ENCODE measurements at regions not wholly inside any gene's neighbourhood (a gene's known extent, or its start where the extent isn't known, plus 50 kb on each side); places are given as distances from the start of the nearest gene placed in this dataset.
"Not testable (repeated sequence)": the region's sequence is repeated elsewhere in the genome, so short reads cannot be mapped to it uniquely, and the experiment has no call there.

DNA sequence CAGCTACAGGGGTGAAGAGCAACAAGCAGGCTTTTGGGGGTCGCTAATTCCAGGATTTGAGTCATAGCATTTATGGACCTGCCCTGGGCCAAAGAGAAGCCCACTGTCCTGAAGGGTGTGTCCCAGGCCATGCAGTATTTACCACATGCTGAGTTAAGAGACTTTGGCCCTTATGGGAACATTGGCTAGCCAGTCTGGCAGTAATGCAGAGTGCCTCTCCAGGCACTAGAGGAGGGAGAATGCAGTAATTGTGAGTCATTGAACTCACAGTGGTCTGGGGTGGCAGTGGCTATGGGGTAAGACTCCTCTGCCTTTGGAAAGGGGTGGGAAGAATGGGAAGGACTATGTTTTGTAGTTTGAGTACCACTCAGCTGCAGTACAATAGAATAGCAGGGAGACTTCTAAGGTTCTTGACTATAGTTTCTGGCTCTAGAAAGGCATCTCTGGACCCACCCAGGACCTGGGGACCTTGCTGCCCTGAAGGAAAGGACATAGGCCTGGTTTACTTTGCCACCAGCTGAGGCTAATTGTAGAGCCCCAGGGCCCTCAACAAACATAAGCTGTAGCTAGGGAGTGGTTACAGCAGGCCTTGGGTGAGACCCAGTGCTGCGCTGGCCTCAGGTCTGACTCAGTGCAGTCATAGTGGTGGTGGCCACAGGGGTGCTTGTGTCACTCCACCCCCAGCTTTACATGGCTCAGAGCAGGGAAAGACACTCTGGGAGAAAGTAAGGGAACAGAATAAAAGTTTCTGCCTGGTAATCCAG, 520.9 kb downstream of the HTR1B start:
- no peak for DNase-seq

DNA sequence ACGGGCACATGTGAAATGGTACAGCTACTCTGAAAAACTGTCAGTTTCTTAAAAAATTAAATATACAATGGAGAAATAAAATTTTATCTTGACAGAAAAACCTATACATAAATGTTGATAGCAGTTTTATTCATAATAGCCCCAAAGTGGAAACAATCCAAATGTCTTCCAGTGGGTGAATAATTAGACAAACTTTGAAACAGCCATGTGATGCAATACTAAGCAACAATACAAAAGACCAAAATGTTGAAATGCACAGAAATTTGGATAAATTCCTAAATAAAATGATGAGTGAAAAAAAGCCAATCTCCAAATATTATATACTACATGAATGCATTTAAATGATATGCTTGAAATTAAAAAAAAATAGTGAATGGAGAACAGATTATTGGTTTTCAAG, 523.1 kb downstream of the HTR1B start:
- DNase-seq, result no peak

DNA sequence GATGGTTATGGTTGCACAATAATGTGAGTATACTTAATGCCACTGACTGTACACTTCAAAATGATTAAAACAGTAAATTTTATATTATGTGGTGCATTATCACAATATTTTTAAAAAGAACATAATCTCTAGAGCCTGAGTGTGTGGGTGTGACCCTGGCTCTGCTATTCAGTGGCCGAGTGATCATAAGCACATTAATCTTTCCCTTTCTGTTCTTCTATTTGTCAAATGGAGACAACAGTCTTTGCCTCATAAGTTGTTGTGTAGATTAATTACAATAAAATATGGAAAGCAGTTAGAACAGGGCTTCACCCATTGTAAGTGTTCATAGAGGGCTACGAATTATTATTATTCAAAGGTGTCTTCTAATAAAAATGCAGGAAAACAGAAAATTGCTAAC, 548.6 kb downstream of the HTR1B start:
- DNase-seq, result no peak

DNA sequence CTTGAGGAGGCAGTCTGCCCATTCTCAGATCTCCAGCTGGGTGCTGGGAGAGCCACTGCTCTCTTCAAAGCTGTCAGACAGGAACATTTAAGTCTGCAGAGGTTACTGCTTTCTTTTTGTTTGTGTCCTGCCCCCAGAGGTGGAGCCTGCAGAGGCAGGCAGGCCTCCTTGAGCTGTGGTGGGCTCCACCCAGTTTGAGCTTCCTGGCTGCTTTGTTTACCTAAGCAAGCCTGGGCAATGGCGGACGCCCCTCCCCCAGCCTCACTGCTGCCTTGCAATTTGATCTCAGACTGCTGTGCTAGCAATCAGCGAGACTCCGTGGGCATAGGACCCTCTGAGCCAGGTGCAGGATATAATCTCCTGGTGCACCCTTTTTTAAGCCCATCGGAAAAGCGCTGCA, 557.8 kb downstream of the HTR1B start:
- not testable (repeated sequence) for DNase-seq

DNA sequence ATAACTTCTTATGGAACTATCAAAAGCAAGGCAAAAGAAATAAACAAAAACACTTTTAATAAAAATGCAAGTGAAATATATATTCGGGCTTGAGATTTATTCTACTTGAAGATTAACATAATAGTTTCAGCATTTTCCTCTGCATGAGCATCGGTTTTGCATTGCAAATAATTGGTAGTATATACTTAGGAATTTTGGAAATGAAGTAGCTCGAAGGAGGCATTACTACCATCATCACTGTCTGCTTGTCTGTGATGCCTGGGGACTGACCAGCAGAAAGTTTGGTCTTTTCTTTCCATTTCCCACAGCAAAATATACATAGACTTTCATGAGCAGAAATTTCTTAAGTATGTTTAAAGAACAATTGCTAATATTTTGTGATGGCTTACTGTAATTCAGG, 570.7 kb downstream of the HTR1B start:
- no peak for DNase-seq

DNA sequence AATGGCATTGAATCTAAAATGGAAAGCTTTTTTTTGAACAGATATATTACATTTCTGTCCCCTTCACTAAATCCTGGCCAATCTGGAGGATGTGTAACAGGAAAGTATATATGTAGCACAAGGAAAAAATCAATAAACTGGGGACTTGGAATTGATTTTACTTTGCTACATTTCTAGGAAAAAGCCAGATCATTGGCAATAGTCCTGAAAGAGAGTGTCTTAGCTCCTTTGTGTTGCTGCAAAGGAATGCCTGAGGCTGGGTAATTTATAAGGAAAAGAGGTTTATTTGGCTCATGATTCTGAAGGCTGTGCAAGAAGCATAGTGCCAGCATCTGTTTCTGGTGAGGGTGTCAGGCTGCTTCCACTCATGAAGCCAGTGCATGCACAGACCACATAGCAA, 574.9 kb downstream of the HTR1B start:
- DNase-seq, result no peak

DNA sequence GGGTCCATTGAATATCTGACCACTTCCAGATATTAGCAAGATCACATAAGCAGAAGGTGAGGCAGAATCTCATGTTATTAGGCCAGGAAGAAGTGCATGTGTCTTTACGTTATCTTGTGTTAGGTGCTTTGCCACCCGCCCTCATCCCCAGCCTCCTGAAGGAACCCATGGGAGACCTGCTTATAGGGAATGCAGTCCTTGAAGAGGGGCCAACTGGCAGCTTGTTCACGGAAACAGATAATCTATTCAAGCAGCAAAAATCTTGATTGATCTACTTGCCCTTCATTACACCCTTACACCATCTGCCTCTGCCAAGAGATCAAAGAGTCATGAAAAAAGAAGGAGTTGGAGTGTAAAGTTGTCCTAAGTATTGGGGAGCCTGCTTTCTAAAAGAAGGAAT, 576.4 kb downstream of the HTR1B start:
- no peak for DNase-seq

DNA sequence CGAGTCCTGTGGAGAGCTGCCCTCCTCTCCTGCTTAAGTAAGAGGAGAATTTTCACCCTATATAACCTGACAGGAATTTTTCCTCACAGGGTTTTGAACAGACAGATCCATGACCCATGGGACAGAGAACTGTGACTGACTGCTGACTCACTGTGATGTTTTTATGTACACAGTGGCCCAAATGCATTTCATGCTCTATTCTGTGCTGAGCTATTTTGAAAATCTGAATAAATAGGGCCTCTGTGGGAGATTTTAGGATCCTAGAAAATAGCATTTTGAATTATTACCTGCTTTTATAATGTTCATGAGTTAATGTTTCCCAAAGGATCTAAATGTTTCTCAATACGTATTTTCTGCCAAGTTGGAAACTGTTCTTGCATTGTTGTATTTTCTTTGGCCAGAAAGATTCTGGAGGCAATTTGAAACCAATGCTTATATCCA, 577.4 kb downstream of the HTR1B start:
- no peak for DNase-seq

DNA sequence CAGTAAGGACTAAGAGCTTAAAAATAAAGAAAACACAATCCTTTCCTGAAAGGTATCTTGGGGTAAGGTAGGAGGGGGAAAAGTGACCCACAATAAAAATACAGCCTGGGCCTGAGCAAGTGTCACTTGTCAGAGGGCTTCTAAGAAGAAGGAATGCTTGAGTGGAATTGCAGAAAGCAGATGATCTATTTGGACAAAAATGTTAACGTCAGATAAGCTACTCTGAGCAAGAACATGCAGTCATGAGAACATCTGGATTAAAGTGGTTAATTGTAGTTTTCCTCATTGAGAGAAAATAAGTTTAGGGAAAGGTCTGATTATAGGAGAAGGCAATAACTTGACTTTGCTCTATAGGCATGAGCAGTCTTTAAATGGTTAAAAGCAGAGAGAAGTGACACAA, 581.9 kb downstream of the HTR1B start:
- no peak for DNase-seq

DNA sequence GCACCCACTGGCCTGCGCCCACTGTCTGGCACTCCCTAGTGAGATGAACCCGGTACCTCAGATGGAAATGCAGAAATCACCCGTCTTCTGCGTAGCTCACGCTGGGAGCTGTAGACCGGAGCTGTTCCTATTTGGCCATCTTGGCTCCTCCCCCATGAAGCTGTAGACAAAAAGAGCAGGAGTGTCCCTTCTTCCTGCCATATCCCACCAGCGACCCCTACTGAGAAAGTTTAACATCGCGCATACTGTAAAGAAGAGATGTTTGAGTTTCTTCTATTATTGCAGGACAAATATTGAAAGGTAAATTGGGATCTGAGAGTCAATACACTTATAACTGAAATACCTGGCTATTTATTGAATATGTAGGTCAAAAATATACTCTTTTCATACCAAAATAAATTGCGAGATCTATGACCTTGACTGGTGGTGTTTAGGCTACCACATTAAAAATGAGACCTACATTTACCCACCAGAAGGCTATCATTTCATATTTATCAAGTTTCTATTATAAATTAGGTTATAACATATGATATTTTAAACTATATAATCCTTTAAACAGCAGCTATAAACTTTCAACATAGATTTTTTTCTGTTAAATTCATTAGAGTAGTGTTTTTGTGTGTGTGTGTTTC, 586.3 kb downstream of the HTR1B start:
- peak; percentile 81 for DNase-seq

DNA sequence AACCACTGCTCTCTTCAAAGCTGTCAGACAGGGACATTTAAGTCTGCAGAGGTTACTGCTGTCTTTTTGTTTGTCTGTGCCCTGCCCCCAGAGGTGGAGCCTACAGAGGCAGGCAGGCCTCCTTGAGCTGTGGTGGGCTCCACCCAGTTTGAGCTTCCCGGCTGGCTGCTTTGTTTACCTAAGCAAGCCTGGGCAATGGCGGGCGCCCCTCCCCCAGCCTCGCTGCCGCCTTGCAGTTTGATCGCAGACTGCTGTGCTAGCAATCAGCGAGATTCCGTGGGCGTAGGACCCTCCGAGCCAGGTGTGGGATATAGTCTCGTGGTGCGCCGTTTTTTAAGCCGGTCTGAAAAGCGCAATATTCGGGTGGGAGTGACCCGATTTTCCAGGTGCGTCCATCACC, 586.9 kb downstream of the HTR1B start:
- DNase-seq, result not testable (repeated sequence)

DNA sequence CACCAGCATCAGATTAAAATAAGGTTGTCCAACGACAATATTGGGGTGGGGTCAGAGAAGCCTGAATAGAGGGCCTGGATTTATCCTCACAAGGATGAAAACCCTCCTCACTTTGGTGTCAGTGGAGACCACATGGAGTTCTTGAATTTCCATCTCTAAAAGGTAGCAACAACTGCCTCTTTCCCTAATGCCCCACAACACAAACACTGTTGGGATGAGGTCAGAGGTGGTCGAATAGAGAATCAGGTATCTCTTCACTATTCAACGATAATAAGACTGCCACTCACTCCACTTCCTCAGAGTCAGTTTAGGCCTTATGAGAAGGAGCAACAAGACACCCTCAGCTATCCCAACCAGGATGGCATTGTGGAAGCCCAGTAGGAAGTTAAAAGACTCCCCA, 596.1 kb downstream of the HTR1B start:
- DNase-seq, result no peak

DNA sequence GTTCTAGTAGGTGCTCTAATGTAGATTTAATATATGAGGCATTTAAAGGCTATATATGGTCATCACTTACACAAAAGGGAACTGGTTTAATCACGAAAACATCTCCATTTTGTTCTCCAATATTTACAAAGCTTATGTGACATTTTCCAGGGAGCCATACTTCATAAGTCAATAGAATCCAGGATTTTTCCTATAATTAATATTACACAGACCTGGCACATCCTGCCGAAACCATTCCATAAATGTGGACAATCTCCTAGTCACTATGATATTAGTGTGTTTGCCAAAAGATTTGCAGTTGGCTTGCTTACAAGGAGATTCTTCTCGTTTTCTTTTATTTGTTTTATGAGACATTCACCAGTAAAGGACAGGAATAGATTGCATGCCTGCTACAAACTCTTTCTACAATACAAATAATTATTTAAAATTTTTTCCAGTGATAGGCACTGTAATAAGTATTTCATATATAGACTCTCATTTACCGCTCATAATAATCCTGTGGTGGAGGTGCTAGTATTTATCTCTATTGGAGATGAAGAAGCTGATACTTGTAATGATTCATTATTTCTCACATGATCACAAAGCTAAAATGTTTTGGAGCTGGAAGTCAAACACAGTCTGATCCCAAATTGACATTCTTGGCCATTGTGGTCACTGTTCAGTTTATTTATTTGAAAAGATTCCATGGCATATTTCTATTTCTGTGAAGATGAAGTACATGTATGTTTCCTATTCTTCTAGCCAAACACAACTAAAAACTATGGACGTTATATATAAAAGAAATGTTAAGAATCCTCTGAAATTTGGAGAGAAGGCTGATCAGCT, 597.0 kb downstream of the HTR1B start:
- no peak for DNase-seq

DNA sequence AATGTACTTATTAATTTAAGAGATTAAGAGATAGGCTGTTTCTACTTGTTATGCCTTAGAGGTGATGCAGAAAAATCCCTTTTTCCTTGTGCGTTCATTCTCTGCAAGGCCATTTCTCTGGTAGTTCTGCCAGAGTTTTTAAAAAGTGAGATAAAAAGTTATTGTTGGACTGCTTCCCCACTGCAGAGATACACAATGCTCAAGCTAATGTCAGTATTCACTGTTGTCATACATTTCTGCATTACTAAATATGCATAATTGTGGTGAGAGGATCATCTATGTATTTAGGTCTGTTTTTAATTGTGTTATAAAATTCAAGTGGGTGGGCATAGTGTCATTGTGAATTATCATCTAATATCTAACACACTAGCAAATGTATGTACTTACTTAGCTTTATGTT, 600.4 kb downstream of the HTR1B start:
- DNase-seq, result no peak

DNA sequence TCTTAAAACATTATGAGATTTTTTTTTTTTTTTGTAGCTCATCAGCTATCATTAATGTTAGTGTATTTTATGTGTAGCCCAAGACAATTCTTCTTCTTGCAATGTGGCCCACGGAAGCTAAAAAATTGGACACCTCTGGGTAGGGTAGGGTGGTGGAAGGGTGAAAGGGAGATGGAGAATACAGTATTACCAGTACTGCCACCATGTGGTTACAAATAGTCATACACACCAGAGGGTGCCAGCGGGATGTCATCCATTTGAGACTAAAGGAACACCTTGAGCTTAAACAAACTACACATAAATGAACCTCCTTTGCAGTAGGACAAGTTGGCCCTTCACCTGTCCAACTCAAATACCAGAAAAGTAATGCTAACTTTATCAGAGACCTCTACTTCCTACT, 601.9 kb downstream of the HTR1B start:
- DNase-seq, result no peak

DNA sequence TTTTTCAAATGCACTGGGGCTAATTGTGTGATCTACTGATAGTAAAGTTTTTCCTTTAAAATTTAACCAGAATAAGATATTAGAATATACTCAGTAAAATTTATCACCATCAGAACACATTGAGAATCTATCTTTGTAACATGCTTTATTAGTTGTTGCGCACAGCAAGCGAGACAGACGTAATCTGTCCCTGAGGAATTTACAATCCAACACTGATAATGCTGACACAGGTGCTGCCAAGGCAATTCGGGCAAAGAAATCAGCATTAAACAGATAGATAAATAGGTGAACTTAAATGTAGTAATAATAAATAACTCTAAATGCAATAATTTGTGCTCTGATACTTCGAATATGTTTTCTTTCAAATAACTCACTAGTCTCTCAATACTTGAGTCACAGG, 607.2 kb downstream of the HTR1B start:
- DNase-seq, result no peak

DNA sequence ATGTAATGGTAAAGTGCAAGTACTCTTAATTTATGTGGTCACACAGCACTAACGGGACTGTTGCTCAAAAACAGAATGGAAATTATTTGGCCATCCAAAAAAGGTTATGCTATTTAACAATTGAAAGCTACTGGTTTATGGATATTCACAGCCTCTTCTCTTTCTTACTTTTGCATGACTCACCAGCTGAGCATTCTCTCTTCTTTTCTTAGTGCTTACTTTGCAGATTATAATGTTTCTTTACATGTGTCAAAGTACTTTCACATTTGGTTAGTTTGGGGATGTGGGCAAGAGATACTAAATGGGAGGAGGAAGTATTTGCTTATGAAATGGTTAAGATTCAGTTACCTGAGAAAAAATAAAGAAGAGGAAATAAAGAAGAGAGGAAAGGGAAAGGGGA, 610.5 kb downstream of the HTR1B start:
- DNase-seq, result no peak

DNA sequence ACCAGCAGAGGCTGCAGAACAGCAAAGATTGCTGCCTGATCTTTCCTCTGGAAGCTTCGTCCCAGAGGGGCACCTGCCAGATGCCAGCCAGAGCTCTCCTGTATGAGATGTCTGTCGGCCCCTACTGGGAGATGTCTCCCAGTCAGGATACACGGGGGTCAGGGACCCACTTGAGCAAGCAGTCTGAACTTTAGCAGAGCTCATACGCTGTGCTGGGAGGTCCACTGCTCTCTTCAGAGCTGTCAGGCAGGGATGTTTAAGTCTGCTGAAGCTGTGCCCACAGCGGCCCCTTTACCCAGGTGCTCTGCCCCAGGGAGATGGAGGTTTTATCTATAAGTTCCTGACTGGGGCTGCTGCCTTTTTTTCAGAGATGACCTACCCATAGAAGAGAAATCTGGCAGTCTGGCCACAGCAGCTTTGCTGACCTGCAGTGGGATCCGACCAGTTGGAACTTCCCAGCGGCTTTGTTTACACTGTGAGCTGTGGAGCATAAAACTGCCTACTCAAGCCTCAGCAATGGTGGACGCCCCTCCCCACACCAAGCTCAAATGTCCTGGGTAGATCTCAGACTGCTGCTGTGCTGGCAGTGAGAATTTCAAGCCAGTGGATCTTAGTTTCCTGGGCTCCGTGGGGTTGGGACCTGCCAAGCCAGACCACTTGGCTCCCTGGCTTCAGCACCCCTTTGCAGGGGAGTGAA, 613.9 kb downstream of the HTR1B start:
- not testable (repeated sequence) for DNase-seq

DNA sequence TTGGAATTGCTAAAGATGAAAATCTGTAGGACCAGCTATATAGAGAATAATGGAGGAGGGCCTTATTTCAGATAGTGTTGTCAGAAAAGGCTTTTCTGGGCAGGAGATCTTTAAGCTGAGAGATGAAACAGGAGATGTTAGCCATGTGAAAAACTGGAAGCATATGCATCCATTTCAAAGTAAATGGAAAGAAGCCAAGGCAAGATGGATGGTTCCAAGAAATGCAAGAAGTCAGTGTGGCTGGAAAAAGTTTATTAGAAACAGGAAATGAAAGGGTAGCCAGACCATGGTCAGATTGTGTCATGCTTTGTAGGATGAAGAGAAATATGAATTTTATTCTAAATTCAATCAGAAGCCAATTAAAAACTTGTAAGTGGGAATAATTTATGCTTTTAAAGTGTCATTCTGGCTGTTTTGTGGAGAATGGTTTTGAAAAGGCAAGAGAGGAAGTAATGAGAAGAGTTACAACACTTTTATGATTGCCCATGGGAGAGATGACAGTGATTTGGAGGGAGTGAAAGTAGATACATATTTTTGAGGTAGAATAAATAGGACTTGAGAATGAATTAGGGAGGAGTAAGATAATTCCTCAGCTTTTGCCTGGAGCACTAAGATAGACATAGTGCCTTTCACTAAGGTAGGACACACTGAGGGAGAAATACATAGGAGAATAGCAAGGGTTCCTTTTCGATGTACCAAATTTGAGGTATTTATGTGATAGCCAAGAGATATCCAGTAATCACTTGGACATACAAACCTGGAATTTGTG, 620.1 kb downstream of the HTR1B start:
- no peak for DNase-seq

DNA sequence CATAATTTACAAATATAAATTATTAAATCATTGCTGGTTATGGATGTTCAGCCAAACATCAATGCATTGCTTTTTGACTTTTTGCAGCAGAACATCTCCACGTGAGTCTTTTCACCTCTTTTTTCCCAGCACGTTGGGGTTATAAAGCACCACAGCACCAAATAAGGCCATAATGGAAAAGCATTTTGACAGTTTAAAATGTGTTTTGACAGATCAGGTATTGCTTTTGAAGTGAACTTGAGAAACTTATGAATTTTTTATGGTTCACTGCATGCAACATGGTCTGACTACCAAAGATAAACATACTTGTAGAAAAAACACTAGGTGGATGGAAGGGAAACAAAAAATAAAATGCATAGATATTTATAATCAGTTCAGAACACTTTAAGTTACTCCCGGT, 622.4 kb downstream of the HTR1B start:
- no peak for DNase-seq

DNA sequence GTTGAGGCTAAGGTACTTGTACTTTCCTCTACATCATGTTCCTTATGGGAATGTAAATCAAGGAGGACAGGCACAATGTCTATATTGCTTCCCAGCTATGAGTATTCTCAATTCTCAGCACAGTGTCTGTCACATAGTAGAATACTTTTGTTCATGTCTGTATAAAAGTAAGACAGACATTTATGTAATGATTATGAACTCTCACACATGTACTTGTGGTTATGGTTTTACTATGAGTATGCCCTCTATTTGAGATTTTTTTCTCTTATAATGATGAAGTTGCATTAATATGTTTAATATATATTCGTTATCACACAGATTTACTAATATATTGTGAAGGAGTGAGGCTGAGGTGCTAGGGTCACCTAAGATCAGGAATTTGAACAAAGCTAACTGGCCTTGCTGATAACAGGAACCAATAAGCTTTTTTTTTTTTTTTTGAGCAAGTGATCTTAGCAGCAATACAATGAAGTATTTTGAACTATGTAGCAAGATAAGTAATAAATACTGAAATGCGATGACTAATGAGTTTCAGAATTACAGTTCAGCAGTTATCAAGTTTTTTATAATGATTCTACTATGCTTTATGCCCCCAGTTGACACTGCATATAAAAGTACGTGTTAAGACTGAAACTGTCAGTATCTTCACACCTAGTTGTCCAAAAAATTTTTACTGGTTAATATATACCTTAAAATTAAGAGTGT, 623.1 kb downstream of the HTR1B start:
- no peak for DNase-seq

DNA sequence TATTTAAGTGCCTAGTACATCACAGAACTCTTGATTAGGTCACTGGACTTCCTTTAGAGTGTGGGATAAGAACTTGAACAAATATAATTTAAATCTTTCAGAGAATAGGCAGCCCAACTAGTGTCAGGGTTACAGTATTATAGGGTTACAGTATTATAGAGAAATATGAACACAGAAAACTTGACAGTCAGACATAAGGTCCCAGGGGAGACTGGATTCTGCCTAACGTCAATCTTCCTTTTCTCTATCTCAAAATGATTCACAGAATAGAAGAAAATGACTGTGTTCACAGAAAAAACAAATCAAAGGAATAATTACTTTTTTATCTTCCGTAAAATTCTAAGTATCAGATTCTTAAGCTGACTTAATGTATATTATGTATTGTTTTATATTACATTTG, 623.8 kb downstream of the HTR1B start:
- DNase-seq, result no peak

All from NCI-H1105 (cell line).